Ectodermal cell (in vitro differentiated cells): ENCODE measurements at regions not wholly inside any gene's neighbourhood (a gene's known extent, or its start where the extent isn't known, plus 50 kb on each side); places are given as distances from the start of the nearest gene placed in this dataset.
"Not testable (repeated sequence)": the region's sequence is repeated elsewhere in the genome, so short reads cannot be mapped to it uniquely, and the experiment has no call there.

ENCODE experiments used
- H3K27ac ChIP-seq: 2 replicates; pipeline ENCODE4 v1.7.0; 2013; ENCODE audit warnings: mild to moderate bottlenecking, low read depth, low read length; ENCODE audit not compliant: insufficient read depth, poor library complexity, severe bottlenecking
- H3K27me3 ChIP-seq: 2 replicates; pipeline ENCODE4 v1.7.0; 2013; ENCODE audit warnings: mild to moderate bottlenecking, low read length; ENCODE audit not compliant: insufficient read depth, control insufficient read depth, poor library complexity, severe bottlenecking
- H3K36me3 ChIP-seq: one replicate; pipeline ENCODE4 v1.7.0; 2013; ENCODE audit warnings: low read length; ENCODE audit not compliant: control insufficient read depth, insufficient read depth
- H3K4me1 ChIP-seq: one replicate; pipeline ENCODE4 v1.7.0; 2013; ENCODE audit warnings: low read length; ENCODE audit not compliant: control insufficient read depth, insufficient read depth
- H3K4me3 ChIP-seq: 2 replicates; pipeline ENCODE4 v1.7.0; 2013; ENCODE audit warnings: low read depth, low read length, control low read depth; ENCODE audit not compliant: insufficient read depth
- H3K9me3 ChIP-seq: 2 replicates; pipeline ENCODE4 v1.7.0; 2013; ENCODE audit warnings: mild to moderate bottlenecking, low read length, moderate library complexity; ENCODE audit not compliant: control insufficient read depth
- whole genome bisulfite sequencing, 2 experiments: methylation state at CpG; one replicate each; pipeline ENCODE4 v1.1.7; 2013; ENCODE audit warnings: missing lambda C conversion rate in 2 of 2; 5-methylcytosine and 5-hydroxymethylcytosine counted together

GRCh38 chr3:8052659-8053058 lies 449.0 kb upstream of the LMCD1 start:
- Histone ChIP-seq H3K9me3 (no peaks in the 10 kb centered on the region), H3K27ac (no peak overlapping the region), H3K36me3 (no peaks in the 10 kb centered on the region), H3K4me3 (no peak overlapping the region), H3K4me1 (no peaks in the 10 kb centered on the region), H3K27me3 (no peaks in the 10 kb centered on the region)
- WGBS, 2 experiments = 86 to 87% methylated on average over 7 of the region's 7 CpGs

- not testable (repeated sequence) for H3K27me3 ChIP-seq, H3K27ac ChIP-seq, H3K36me3 ChIP-seq, H3K4me1 ChIP-seq, H3K9me3 ChIP-seq, H3K4me3 ChIP-seq
- WGBS, 2 experiments = 93 to 95% methylated on average over 9 of the region's 9 CpGs
Measured at GRCh38 chr3:8068135-8068534, 433.5 kb upstream of the LMCD1 start.

GRCh38 chr3:8069471-8069870 lies 432.2 kb upstream of the LMCD1 start:
- Histone ChIP-seq H3K27me3 (no peaks in the 10 kb centered on the region), H3K4me3 (no peak overlapping the region), H3K36me3 (no peaks in the 10 kb centered on the region), H3K27ac (no peak overlapping the region), H3K9me3 (no peaks in the 10 kb centered on the region), H3K4me1 (no peaks in the 10 kb centered on the region)
- WGBS, 2 experiments = 94% methylated on average over 1 of the region's 1 CpG; no CpG with 5 or more reads in 1 of the 2 experiments

- Histone ChIP-seq H3K4me1 (no peaks in the 10 kb centered on the region), H3K36me3 (no peaks in the 10 kb centered on the region), H3K4me3 (no peak overlapping the region), H3K9me3 (no peaks in the 10 kb centered on the region), H3K27ac (no peak overlapping the region), H3K27me3 (no peaks in the 10 kb centered on the region)
Measured at GRCh38 chr3:8070011-8070410, 431.6 kb upstream of the LMCD1 start.

- 90 to 97% methylated on average over 2 to 3 of the region's 3 CpGs for WGBS, 2 experiments
Measured at GRCh38 chr3:8074740-8075139, 426.9 kb upstream of the LMCD1 start.

GRCh38 chr3:8077126-8077525 lies 424.5 kb upstream of the LMCD1 start:
- H3K27me3 ChIP-seq = no peaks in the 10 kb centered on the region
- 88 to 91% methylated on average over 1 of the region's 1 CpG for WGBS, 2 experiments
- no peaks in the 10 kb centered on the region for H3K9me3 ChIP-seq
- H3K4me1 ChIP-seq = no peaks in the 10 kb centered on the region
- no peak overlapping the region for H3K27ac ChIP-seq
- H3K4me3 ChIP-seq = no peak overlapping the region
- H3K36me3 ChIP-seq = no peaks in the 10 kb centered on the region

More at GRCh38 chr3:8074740-8075139, 426.9 kb upstream of the LMCD1 start:
- H3K4me3 ChIP-seq, H3K27me3 ChIP-seq, H3K36me3 ChIP-seq, H3K9me3 ChIP-seq, H3K4me1 ChIP-seq, H3K27ac ChIP-seq: not testable (repeated sequence)

- Histone ChIP-seq H3K27ac (no peak overlapping the region), H3K4me3 (no peak overlapping the region), H3K4me1 (no peaks in the 10 kb centered on the region), H3K9me3 (no peaks in the 10 kb centered on the region), H3K36me3 (no peaks in the 10 kb centered on the region), H3K27me3 (no peaks in the 10 kb centered on the region)
Measured at GRCh38 chr3:8080464-8080863, 421.2 kb upstream of the LMCD1 start.

GRCh38 chr3:8085498-8085897 lies 416.1 kb upstream of the LMCD1 start:
- WGBS, 2 experiments = 95 to 100% methylated on average over 1 to 2 of the region's 2 CpGs
- H3K27me3 ChIP-seq = no peaks in the 10 kb centered on the region
- no peaks in the 10 kb centered on the region for H3K9me3 ChIP-seq
- H3K4me3 ChIP-seq = no peak overlapping the region
- H3K4me1 ChIP-seq = no peaks in the 10 kb centered on the region
- H3K27ac ChIP-seq = no peak overlapping the region
- H3K36me3 ChIP-seq = no peaks in the 10 kb centered on the region

- no peaks in the 10 kb centered on the region for H3K4me1 ChIP-seq
- no peaks in the 10 kb centered on the region for H3K36me3 ChIP-seq
- H3K27ac ChIP-seq = no peak overlapping the region
- no peaks in the 10 kb centered on the region for H3K27me3 ChIP-seq
- 93 to 96% methylated on average over 3 of the region's 3 CpGs for WGBS, 2 experiments
- no peak overlapping the region for H3K4me3 ChIP-seq
- H3K9me3 ChIP-seq = no peaks in the 10 kb centered on the region
Measured at GRCh38 chr3:8087951-8088350, 413.7 kb upstream of the LMCD1 start.

GRCh38 chr3:8094415-8094814 lies 407.2 kb upstream of the LMCD1 start:
- no peaks in the 10 kb centered on the region for H3K4me1 ChIP-seq
- H3K27me3 ChIP-seq = no peaks in the 10 kb centered on the region
- 90 to 92% methylated on average over 2 of the region's 2 CpGs for WGBS, 2 experiments
- H3K4me3 ChIP-seq = no peak overlapping the region
- H3K27ac ChIP-seq = no peak overlapping the region
- H3K9me3 ChIP-seq = no peaks in the 10 kb centered on the region
- no peaks in the 10 kb centered on the region for H3K36me3 ChIP-seq

- Histone ChIP-seq H3K27ac (no peak overlapping the region), H3K27me3 (no peaks in the 10 kb centered on the region), H3K36me3 (no peaks in the 10 kb centered on the region), H3K4me3 (no peak overlapping the region), H3K9me3 (no peaks in the 10 kb centered on the region), H3K4me1 (no peaks in the 10 kb centered on the region)
- WGBS, 2 experiments = 37 to 41% methylated on average over 5 of the region's 5 CpGs
Measured at GRCh38 chr3:8095724-8096123, 405.9 kb upstream of the LMCD1 start.
